Stimulated activated naive CD8-positive, alpha-beta T cell treated with anti-CD3 and anti-CD28 coated beads, Interleukin-15, amount 100 ng/mL, for 72 hours (primary cell): ENCODE measurements at regions not wholly inside any gene's neighbourhood (a gene's known extent, or its start where the extent isn't known, plus 50 kb on each side); places are given as distances from the start of the nearest gene placed in this dataset.

ENCODE experiments used
- ATAC-seq: fragments of 150-1000 bp; cut with Tn5 transposase; 2 replicates; pipeline ENCODE4 v1.10.0; 2021; ENCODE audit warnings: mild to moderate bottlenecking, moderate library complexity
- DNase-seq, 2 donors: peaks; one replicate each; pipeline ENCODE4 v3.0.0; 2021 to 2022
- H3K27ac Mint-ChIP-seq, 2 donors: one replicate each; pipeline ENCODE4 v1.8.0; 2022; ENCODE audit warnings: mild to moderate bottlenecking in 2 of 2, mixed read lengths in 2 of 2, moderate library complexity in 2 of 2
- H3K27me3 Mint-ChIP-seq: one replicate; pipeline ENCODE4 v1.8.0; 2022; ENCODE audit warnings: mixed read lengths
- H3K4me1 Mint-ChIP-seq: one replicate; pipeline ENCODE4 v1.8.0; 2022; ENCODE audit warnings: mild to moderate bottlenecking, mixed read lengths
- H3K4me3 Mint-ChIP-seq, 2 donors: one replicate each; pipeline ENCODE4 v1.8.0; 2022; ENCODE audit warnings: mild to moderate bottlenecking in 2 of 2, mixed read lengths in 2 of 2, moderate library complexity in 1 of 2
- H3K9me3 Mint-ChIP-seq, 2 donors: one replicate each; pipeline ENCODE4 v1.8.0; 2022; ENCODE audit warnings: mixed read lengths in 2 of 2

DNA sequence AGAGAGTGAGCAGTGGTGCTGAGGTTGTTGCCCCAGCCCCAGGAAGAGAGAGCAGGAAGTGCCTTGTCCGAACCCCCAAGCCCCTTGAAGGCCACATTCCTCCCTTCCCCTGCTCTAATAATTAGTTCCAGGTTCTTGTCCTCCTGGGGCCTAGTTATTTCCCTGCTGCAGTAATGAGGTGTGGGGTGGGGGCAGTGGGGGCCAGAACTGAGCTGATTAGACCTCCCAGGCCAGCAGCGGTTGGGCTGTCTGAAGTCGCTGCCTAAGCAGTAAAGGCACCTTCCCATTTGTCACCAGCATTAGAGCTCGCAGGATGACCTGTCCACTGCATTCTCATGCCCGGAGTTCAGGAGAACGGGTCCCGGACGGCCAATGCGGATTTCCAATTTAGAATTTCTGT lies 186.5 kb upstream of the CSF3R start:
- Mint-ChIP-seq H3K4me1 (no peaks in the 10 kb centered on the region), H3K27ac (no peak overlapping the region), H3K4me3 (no peak overlapping the region), H3K9me3 (no peaks in the 10 kb centered on the region), H3K27me3 (peaks cover 27% of the 10 kb centered on the region)
- ATAC-seq (no peak), DNase-seq (no peak)

DNA sequence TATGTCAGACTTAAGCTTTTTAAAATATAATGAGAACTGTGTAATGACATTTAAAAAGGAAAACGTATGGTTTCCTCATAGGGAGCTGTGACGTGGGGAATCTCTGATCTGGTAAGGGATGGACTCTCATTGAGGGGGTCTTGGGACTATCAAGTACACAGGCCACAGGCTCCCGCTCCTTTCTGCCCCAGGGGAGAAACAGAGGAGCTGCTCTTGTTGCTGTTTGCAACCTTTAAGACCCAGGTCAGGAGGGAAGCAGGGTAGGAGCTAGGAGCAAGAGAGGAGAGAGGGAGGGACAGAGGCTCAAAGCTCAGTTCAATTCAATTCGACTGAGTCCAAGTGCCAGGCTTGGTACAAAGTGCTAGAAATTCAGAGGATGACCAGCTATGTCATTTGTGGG lies 185.1 kb upstream of the CSF3R start:
- no peaks in the 10 kb centered on the region for H3K4me1 Mint-ChIP-seq
- H3K4me3 Mint-ChIP-seq = no peak overlapping the region
- ATAC-seq (no peak), DNase-seq (no peak)
- H3K27ac Mint-ChIP-seq = no peak overlapping the region
- H3K27me3 Mint-ChIP-seq = peaks cover 27% of the 10 kb centered on the region
- H3K9me3 Mint-ChIP-seq = no peaks in the 10 kb centered on the region

DNA sequence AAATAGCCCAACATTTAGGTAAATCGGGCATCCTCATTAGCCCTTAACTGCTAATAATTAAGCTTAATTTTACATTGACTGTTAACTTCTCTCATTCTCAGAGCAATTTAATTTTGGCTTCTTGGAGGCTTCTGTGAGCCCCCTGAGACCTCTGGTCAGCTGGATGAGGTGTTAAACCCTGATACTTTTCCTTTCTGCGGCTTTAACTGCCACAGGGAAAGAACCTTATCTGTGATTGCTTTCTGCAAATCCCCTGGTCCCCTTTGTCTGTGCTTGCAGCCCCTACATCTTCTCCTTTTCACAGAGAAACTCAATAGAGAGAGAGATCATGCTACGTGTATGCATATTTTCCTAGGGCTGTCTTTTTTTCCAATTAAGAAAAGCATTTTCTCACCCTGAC lies 184.5 kb upstream of the CSF3R start:
- ATAC-seq = no peak
- Mint-ChIP-seq H3K27ac (no peak overlapping the region), H3K4me1 (no peaks in the 10 kb centered on the region), H3K9me3 (no peaks in the 10 kb centered on the region), H3K4me3 (no peak overlapping the region), H3K27me3 (peaks cover 32% of the 10 kb centered on the region)
- no peak for DNase-seq

- DNase-seq (no peak), ATAC-seq (no peak)
- no peak overlapping the region for H3K4me3 Mint-ChIP-seq
- no peaks in the 10 kb centered on the region for H3K4me1 Mint-ChIP-seq
- H3K9me3 Mint-ChIP-seq = no peaks in the 10 kb centered on the region
- H3K27ac Mint-ChIP-seq = no peak overlapping the region
- peaks cover 35% of the 10 kb centered on the region for H3K27me3 Mint-ChIP-seq
Observed at GRCh38 chr1:36665478-36666080, 182.9 kb upstream of the CSF3R start.

GRCh38 chr1:36664571-36665287 lies 182.0 kb upstream of the CSF3R start:
- Mint-ChIP-seq H3K4me3 (no peak overlapping the region), H3K4me1 (no peaks in the 10 kb centered on the region), H3K27ac (no peak overlapping the region), H3K9me3 (no peaks in the 10 kb centered on the region), H3K27me3 (peaks cover 35% of the 10 kb centered on the region)
- DNase-seq (no peak), ATAC-seq (no peak)

DNA sequence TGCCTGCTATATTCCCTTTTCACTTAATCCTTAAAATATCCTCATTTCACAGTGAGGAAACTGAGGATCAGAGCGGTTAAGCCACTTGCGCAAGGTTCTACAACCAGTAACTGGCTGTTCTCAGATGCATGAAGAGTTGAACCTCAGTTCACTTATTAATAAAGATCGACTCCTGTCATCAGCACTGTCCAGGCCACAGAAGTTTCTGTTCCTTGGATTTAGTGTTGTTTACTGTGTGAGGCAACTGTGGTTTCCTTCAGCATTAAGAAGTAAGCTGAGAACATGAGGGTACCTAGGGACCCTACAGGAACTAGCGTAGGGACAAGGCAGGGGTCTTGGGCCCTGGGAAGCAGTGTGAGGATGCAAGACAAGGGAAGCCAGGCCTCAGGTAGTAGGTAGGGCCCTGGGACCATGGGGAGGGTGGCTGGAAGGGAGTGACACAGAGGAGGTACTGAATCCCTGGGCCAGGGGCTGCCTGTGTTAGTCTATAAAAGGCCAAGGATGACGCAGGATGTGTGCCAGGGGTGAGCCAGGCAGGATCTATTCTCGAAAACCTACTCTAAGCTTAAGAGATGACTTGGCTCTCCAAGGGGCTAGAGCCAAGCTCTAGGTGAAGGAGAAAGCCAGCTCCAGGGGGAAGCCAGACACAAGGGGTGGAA lies 181.2 kb upstream of the CSF3R start:
- DNase-seq (no peak), ATAC-seq (no peak)
- H3K27me3 Mint-ChIP-seq = peaks cover 39% of the 10 kb centered on the region
- H3K4me1 Mint-ChIP-seq = no peaks in the 10 kb centered on the region
- H3K9me3 Mint-ChIP-seq = no peaks in the 10 kb centered on the region
- H3K4me3 Mint-ChIP-seq = no peak overlapping the region
- H3K27ac Mint-ChIP-seq = no peak overlapping the region

DNA sequence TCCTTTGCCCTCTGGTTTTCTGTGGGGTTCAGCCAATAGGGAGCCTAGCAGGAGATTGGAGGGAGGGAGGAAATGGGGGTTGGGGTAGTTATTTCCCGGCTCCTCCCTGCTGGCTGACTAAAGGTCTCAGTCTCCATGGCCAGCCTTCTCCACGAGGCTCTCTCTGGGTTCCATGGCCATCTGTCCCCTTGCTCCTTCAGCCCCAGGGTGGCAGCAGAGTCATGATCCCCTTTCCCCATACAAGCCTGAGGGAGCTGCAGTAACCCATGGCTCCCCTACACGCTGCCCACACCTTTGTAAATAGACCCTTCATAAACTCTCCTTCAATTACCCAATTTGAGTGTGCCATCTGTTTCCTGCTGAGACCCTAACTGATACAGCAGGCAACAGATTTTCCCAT lies 176.1 kb upstream of the CSF3R start:
- peaks cover 53% of the 10 kb centered on the region for H3K27me3 Mint-ChIP-seq
- peak overlapping the region in 1 of 2 donors; percentile 30 for H3K27ac Mint-ChIP-seq
- H3K9me3 Mint-ChIP-seq = no peaks in the 10 kb centered on the region
- no peaks in the 10 kb centered on the region for H3K4me1 Mint-ChIP-seq
- ATAC-seq = no peak
- no peak for DNase-seq
- H3K4me3 Mint-ChIP-seq = no peak overlapping the region

GRCh38 chr1:36657826-36658225 lies 175.1 kb upstream of the CSF3R start:
- H3K4me1 Mint-ChIP-seq = no peaks in the 10 kb centered on the region
- DNase-seq (no peak), ATAC-seq (no peak)
- no peaks in the 10 kb centered on the region for H3K9me3 Mint-ChIP-seq
- H3K27me3 Mint-ChIP-seq = peaks cover 63% of the 10 kb centered on the region
- no peak overlapping the region for H3K4me3 Mint-ChIP-seq
- peak overlapping the region; percentile 49 to 54 for H3K27ac Mint-ChIP-seq

GRCh38 chr1:36656838-36657237 lies 174.1 kb upstream of the CSF3R start:
- Mint-ChIP-seq H3K9me3 (no peaks in the 10 kb centered on the region), H3K4me1 (no peaks in the 10 kb centered on the region), H3K27ac (no peak overlapping the region), H3K4me3 (no peak overlapping the region), H3K27me3 (peaks cover 64% of the 10 kb centered on the region)
- ATAC-seq = no peak
- no peak for DNase-seq

DNA sequence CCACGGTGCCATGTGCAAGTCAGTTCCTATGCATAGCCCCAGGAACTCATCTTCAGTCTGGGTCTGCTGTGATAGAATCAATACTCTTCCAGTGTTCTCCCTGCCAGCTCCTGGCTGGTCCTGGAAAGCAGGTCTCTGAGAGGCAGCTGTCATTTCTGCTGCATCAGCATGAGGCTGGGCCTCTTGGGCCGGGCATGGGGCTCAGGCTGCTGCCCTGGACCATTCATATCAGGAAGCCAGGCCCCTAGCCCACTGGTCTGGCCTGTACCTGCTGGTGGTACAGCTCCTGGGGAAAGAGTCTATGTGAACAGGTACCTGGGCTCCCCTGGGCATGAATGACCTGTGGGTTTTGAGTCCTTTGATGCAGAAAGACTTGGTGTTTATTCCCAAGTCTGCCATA lies 173.6 kb upstream of the CSF3R start:
- Mint-ChIP-seq H3K27me3 (peaks cover 69% of the 10 kb centered on the region), H3K27ac (no peak overlapping the region), H3K9me3 (no peaks in the 10 kb centered on the region), H3K4me3 (no peak overlapping the region), H3K4me1 (no peaks in the 10 kb centered on the region)
- ATAC-seq (no peak), DNase-seq (no peak)

GRCh38 chr1:36654586-36654985 lies 171.9 kb upstream of the CSF3R start:
- ATAC-seq = no peak
- Mint-ChIP-seq H3K9me3 (no peaks in the 10 kb centered on the region), H3K4me1 (no peaks in the 10 kb centered on the region), H3K4me3 (no peak overlapping the region), H3K27ac (no peak overlapping the region), H3K27me3 (peaks cover 77% of the 10 kb centered on the region)
- DNase-seq = no peak

DNA sequence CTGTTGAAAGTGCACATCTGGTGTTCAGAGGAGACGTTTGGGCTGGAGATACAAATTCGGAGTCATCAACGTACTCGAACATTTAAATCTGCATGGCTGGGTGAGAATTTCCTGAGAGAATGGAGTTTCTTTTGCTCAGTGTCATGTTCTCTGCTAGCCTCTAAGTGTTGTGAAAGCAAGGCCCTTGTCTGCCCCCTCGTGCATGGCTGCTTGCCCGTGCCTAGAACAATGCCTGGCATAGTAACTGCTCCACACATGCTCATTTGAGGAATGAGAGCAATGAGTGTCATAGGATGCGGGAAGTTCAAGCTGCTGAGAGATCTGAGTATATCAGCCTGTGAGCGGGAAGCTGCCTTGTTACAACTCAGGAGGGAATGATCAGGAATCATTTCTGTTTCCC lies 171.1 kb upstream of the CSF3R start:
- ATAC-seq = no peak
- Mint-ChIP-seq H3K27ac (no peak overlapping the region), H3K9me3 (no peaks in the 10 kb centered on the region), H3K4me1 (no peaks in the 10 kb centered on the region), H3K27me3 (peaks cover 70% of the 10 kb centered on the region), H3K4me3 (no peak overlapping the region)
- no peak for DNase-seq

GRCh38 chr1:36652586-36652985 lies 169.9 kb upstream of the CSF3R start:
- peaks cover 75% of the 10 kb centered on the region for H3K27me3 Mint-ChIP-seq
- no peak for DNase-seq
- H3K4me1 Mint-ChIP-seq = no peaks in the 10 kb centered on the region
- H3K9me3 Mint-ChIP-seq = no peaks in the 10 kb centered on the region
- H3K27ac Mint-ChIP-seq = peak overlapping the region in 1 of 2 donors; percentile 7
- no peak overlapping the region for H3K4me3 Mint-ChIP-seq
- ATAC-seq = no peak

DNA sequence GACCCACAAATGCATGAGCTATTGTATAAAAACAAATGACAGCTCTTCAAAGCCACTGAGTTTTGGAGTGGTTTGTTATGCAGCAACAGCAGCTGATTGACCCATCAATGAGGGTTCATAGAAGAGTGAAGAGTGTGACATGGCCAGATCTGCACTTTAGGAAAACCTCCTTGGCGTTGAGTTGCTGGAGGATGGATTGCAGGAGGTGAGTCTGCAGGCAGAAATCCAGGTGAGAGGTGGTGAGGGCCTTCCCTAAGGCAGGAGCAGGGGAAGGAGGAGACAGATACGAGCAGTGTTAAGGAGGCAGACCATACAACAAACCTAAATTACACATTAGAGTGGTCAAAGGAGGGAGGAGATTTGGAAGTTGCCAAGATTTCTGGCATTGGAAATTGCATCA lies 169.3 kb upstream of the CSF3R start:
- no peak overlapping the region for H3K4me3 Mint-ChIP-seq
- no peaks in the 10 kb centered on the region for H3K4me1 Mint-ChIP-seq
- ATAC-seq (no peak), DNase-seq (no peak)
- H3K27me3 Mint-ChIP-seq = peaks cover 72% of the 10 kb centered on the region
- H3K27ac Mint-ChIP-seq = no peak overlapping the region
- H3K9me3 Mint-ChIP-seq = no peaks in the 10 kb centered on the region

- ATAC-seq = no peak
- Mint-ChIP-seq H3K27ac (no peak overlapping the region), H3K27me3 (peaks cover 73% of the 10 kb centered on the region), H3K4me3 (no peak overlapping the region), H3K9me3 (no peaks in the 10 kb centered on the region), H3K4me1 (no peaks in the 10 kb centered on the region)
- no peak for DNase-seq
Observed at GRCh38 chr1:36651176-36651910, 168.6 kb upstream of the CSF3R start.
